Fibroblast of lung (primary cell): ENCODE measurements at regions not wholly inside any gene's neighbourhood (a gene's known extent, or its start where the extent isn't known, plus 50 kb on each side); places are given as distances from the start of the nearest gene placed in this dataset.

Experiments used
- DNase-seq, 2 donors: peaks; one replicate each; pipeline versions ENCODE4 v3.0.0 to v3.0.0-alpha.2; 2010; ENCODE audit warnings: low read depth in 2 of 2
- H2AFZ ChIP-seq: 2 replicates; pipeline ENCODE4 v1.5.1; 2012; ENCODE audit warnings: low read length, control low read depth, inconsistent platforms
- H3K27ac ChIP-seq: 2 replicates; pipeline ENCODE4 v1.5.1; 2011; ENCODE audit warnings: low read length, control low read depth; ENCODE audit not compliant: insufficient read depth
- H3K27me3 ChIP-seq: 2 replicates; pipeline ENCODE4 v1.5.1; 2011; ENCODE audit warnings: mild to moderate bottlenecking, low read length; ENCODE audit not compliant: control insufficient read depth, insufficient read depth
- H3K36me3 ChIP-seq: 2 replicates; pipeline ENCODE4 v1.5.1; 2011; ENCODE audit warnings: low read length; ENCODE audit not compliant: control insufficient read depth, insufficient read depth
- H3K4me1 ChIP-seq: 2 replicates; pipeline ENCODE4 v1.5.1; 2011; ENCODE audit warnings: low read length; ENCODE audit not compliant: control insufficient read depth, insufficient read depth; ENCODE audit errors: extremely low read depth
- H3K4me2 ChIP-seq: 2 replicates; pipeline ENCODE4 v1.5.1; 2011; ENCODE audit warnings: low read length, control low read depth; ENCODE audit not compliant: insufficient read depth; ENCODE audit errors: extremely low read depth
- H3K4me3 ChIP-seq, 4 experiments: fragments of 200-600 bp in 1 of 4; sonication (generic) in 1 of 4; replicated peaks in 1 of 4; 2 replicates each; pipeline ENCODE4 v1.5.1; 2011 to 2016; ENCODE audit warnings: low read length in 4 of 4, low read depth in 3 of 4, mild to moderate bottlenecking in 3 of 4, control low read depth in 2 of 4, inconsistent platforms in 1 of 4, mixed read lengths in 1 of 4; ENCODE audit not compliant: insufficient read depth in 1 of 4; ENCODE audit errors: control extremely low read depth in 1 of 4
- H3K79me2 ChIP-seq: 2 replicates; pipeline ENCODE4 v1.5.1; 2012; ENCODE audit warnings: mild to moderate bottlenecking, low read length, inconsistent platforms; ENCODE audit not compliant: control insufficient read depth, insufficient read depth
- H3K9ac ChIP-seq: 2 replicates; pipeline ENCODE4 v1.5.1; 2011; ENCODE audit warnings: mild to moderate bottlenecking, low read length, control low read depth; ENCODE audit not compliant: insufficient read depth
- H3K9me3 ChIP-seq: 2 replicates; pipeline ENCODE4 v1.5.1; 2012; ENCODE audit warnings: low read depth, low read length; ENCODE audit not compliant: control insufficient read depth, insufficient read depth
- H4K20me1 ChIP-seq: 2 replicates; pipeline ENCODE4 v1.5.1; 2011; ENCODE audit warnings: low read length; ENCODE audit not compliant: control insufficient read depth, insufficient read depth; ENCODE audit errors: extremely low read depth
- EZH2 ChIP-seq: IDR thresholded peaks from 2 replicates; pipeline ENCODE4 v1.5.1; 2012; ENCODE audit warnings: low read length, control low read depth, mild to moderate bottlenecking; ENCODE audit errors: missing control alignments
- TF ChIP-seq, protein P1 (sequence below), 2 donors: IDR thresholded peaks in 1 of 2; conservative IDR thresholded peaks in 1 of 2; 1 replicate in 1 of 2; 2 replicates in 1 of 2; pipeline ENCODE4 v1.5.1; 2011 to 2012; ENCODE audit warnings: low read length in 2 of 2, control low read depth in 1 of 2, inconsistent platforms in 1 of 2, low read depth in 1 of 2, mild to moderate bottlenecking in 1 of 2

DNA sequence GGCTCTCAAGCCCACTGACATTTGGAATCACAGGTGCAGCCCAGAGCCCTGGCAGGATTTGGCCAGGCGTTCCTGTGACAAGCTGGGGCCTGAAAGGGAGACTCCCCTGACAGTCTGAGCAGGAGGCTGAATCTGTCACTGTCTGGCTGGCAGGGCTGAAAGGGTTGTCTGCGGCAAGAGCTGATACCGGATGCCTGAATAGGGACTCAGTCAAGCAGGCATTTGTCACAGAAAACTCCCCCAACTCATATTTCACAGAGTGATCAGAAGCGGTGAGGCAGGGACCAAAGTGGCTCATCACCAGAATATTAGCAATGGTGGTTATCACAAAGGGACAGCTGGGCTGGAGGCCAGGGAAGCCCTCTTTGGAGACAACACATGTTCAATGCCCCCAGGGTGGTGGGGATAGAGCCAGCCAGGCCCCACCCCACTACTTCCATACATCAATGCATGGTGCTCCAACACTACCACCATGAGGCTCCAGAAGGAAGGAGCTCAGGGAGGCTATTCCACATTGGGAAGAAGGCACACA, 295.5 kb downstream of the DTWD2 start:
- Histone ChIP-seq H3K9me3 (no peaks in the 10 kb centered on the region), H3K79me2 (no peaks in the 10 kb centered on the region), H2AFZ (no peak overlapping the region), H3K4me2 (no peak overlapping the region), H3K27ac (no peak overlapping the region), H3K27me3 (no peaks in the 10 kb centered on the region), H3K4me3 (no peak overlapping the region), H4K20me1 (no peaks in the 10 kb centered on the region), H3K4me1 (no peaks in the 10 kb centered on the region), H3K9ac (no peak overlapping the region), H3K36me3 (no peaks in the 10 kb centered on the region)
- TF ChIP-seq, protein P1, sequence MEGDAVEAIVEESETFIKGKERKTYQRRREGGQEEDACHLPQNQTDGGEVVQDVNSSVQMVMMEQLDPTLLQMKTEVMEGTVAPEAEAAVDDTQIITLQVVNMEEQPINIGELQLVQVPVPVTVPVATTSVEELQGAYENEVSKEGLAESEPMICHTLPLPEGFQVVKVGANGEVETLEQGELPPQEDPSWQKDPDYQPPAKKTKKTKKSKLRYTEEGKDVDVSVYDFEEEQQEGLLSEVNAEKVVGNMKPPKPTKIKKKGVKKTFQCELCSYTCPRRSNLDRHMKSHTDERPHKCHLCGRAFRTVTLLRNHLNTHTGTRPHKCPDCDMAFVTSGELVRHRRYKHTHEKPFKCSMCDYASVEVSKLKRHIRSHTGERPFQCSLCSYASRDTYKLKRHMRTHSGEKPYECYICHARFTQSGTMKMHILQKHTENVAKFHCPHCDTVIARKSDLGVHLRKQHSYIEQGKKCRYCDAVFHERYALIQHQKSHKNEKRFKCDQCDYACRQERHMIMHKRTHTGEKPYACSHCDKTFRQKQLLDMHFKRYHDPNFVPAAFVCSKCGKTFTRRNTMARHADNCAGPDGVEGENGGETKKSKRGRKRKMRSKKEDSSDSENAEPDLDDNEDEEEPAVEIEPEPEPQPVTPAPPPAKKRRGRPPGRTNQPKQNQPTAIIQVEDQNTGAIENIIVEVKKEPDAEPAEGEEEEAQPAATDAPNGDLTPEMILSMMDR (conservative IDR thresholded peaks at IDR 0.05 in 1 of 2, IDR thresholded peaks at IDR 0.05 in 1 of 2; ENCODE audit: low read depth in 1 of 2, low read length in 2 of 2), result no peak
- DNase-seq, result no peak

DNA sequence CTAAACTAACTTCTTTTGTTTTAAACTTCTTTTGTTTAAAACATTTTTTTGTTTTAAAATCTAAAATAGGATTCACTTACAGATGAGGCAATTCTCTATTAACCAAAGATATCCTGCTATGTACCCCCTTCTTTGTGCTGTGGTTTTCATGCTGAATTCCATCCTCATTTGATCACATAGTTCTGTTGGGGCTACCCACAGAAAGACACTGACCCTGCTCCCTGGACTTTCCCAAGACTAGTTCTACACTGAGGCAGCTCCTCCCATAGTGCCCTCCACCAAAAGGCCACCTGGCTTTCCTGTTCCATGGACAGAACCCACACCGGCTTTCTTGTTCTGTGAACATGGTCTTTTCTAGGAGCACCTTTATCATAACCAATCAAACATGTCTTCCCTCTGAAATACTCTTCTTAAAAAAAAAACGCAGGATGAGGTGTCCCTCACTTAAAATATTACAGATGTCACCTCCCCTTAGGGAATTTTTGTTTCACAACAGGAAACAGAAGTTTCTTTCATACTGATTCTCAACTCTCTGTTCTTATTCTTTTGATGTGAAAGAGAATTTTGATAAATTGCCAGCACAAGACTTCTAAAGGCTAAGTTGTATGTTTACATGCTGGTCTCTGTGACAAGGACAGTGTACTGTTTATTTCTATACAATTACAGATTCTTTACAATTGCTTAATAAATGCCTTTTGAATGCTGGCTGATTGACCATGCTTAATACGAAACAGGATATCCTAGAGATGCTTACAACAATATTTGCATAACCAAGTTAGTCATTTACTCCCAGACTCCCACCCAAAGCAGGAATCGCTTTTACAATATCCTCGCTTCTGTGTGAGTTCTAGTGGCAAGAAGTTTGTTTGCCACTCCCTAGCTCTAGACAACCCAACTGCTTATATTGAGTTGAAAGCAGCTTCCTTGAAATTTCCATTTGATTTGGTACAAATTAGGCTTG, 300.4 kb downstream of the DTWD2 start:
- H4K20me1 ChIP-seq, result no peaks in the 10 kb centered on the region
- H3K9me3 ChIP-seq, result no peaks in the 10 kb centered on the region
- H3K79me2 ChIP-seq, result no peaks in the 10 kb centered on the region
- H3K36me3 ChIP-seq, result no peaks in the 10 kb centered on the region
- H3K4me2 ChIP-seq, result no peak overlapping the region
- DNase-seq, result no peak
- H3K9ac ChIP-seq, result no peak overlapping the region
- no peak overlapping the region for H2AFZ ChIP-seq
- H3K27ac ChIP-seq, result no peak overlapping the region
- H3K4me1 ChIP-seq, result no peaks in the 10 kb centered on the region
- no peaks in the 10 kb centered on the region for H3K27me3 ChIP-seq
- TF ChIP-seq, protein P1 (conservative IDR thresholded peaks at IDR 0.05 in 1 of 2, IDR thresholded peaks at IDR 0.05 in 1 of 2; ENCODE audit: low read depth in 1 of 2, low read length in 2 of 2), result no peak
- no peak for TF ChIP-seq EZH2
- H3K4me3 ChIP-seq, result no peak overlapping the region

GRCh38 chr5:118687100-118687499, 301.2 kb downstream of the DTWD2 start:
- no peak for DNase-seq
- no peak overlapping the region for H3K9ac ChIP-seq
- H3K4me2 ChIP-seq, result no peak overlapping the region
- H3K4me3 ChIP-seq, result no peak overlapping the region
- H4K20me1 ChIP-seq, result no peaks in the 10 kb centered on the region
- no peaks in the 10 kb centered on the region for H3K27me3 ChIP-seq
- no peaks in the 10 kb centered on the region for H3K36me3 ChIP-seq
- no peak overlapping the region for H3K27ac ChIP-seq
- H3K79me2 ChIP-seq, result no peaks in the 10 kb centered on the region
- TF ChIP-seq, protein P1 (conservative IDR thresholded peaks at IDR 0.05 in 1 of 2, IDR thresholded peaks at IDR 0.05 in 1 of 2; ENCODE audit: low read depth in 1 of 2, low read length in 2 of 2), result no peak
- TF ChIP-seq EZH2, result no peak
- no peaks in the 10 kb centered on the region for H3K4me1 ChIP-seq
- no peak overlapping the region for H2AFZ ChIP-seq
- H3K9me3 ChIP-seq, result no peaks in the 10 kb centered on the region
